ENCODE measurements at regions not wholly inside any gene's neighbourhood (a gene's known extent, or its start where the extent isn't known, plus 50 kb on each side); places are given as distances from the start of the nearest gene placed in this dataset.

DNA sequence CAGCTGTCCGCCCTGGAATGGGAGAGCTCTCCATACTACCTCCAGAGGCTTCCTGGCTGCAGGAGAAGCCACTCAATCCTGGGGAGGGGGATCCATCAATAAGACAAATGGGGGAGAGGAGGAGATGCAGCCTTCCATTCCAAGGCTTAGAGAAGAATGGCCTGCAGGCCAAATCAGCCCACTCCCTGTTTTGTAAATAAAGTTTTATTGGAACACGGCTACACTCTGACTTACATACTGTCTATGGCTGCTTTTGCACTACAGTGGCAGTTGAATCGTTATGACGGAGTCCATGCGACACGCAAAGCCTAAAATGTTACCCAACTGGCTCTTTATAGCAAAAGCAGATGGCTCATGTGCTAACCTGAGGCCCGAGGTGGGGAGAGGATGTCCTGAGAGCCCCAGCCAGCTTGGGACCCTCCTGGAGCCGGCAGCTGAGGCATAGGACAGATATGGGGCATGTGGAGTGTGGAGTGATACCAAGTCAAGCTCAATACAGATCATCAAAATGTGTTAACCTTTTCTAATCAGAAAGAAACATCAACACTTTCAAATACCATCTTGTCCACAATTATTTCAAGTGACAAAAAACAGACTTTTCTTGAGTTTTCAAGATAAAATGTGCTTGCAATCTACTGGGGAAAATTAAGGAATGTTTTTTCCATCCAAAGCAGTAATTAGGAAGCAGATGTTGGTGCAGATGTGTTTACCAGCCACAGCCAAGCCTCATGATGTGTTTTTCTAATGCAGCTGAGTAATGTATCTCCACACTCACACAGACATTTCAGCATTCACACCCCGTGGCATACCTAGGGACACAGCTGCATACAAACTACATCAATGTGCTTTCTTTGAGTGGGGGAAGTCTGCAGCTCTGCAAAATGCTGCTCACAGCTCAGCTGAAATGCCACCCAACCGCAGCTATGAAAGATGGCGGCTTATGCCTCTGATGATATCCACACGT, 181.6 kb downstream of the SHANK2 start:
- DNase-seq = no peak

DNA sequence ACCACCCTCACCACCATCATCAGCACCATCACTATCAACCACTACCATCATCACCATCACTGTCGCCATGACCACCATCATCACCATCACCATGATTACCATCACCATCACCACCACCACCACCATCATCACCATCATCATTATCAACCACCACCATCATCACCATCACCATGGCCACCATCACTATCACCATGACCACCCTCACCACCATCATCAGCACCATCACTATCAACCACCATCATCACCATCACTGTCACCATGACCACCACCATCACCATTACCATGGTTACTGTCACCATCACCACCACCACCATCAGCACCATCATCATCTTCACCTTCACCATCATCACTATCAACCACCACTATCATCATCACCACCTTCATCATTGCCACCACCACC, 183.4 kb downstream of the SHANK2 start:
- no peak for DNase-seq

DNA sequence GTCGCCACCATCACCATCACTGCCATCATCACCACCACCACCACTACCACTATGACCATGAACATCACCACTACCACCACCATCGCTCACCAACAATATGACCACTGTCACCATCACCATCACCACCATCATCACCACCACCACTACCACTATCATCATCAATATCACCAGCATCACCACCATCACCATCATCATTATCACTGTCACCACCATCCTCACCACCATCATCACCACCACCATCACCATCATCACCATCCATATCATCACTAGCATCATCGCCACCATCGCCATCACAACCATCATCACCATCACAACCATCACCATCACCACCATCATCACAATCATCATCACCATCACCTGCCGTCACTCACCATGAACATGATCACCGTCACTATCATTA, 184.6 kb downstream of the SHANK2 start:
- DNase-seq = no peak

DNA sequence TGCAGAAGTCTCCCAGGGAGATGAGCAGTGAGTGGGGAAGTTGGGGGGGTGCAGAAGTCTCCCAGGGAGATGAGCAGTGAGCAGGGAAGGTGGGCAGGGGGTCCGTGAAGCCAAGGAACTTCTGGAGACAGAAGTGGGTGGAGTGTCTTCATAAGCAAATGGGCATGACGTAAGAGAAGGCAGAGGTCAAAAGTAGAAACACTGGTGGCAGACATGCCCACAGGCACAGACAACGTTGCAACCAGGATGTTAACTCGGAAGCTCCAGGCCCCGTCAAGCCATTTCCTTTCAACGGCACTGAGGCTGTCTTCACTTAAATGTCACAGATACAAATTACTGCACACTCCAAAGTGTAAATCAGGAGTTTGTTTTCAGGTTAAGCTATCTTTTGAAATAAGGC, 186.1 kb downstream of the SHANK2 start:
- DNase-seq = no peak

DNA sequence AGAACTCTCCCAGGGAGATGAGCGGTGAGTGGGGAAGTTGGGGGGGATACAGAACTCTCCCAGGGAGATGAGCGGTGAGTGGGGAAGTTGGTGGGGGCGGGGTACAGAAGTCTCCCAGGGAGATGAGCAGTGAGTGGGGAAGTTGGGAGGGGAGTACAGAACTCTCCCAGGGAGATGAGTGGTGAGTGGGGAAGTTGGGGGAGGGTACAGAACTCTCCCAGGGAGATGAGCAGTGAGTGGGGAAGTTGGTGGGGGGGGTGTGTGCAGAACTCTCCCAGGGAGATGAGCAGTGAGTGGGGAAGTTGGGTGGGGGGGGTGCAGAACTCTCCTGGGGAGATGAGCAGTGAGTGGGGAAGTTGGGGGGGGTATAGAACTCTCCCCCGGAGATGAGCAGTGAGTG, 186.5 kb downstream of the SHANK2 start:
- DNase-seq = no peak

DNA sequence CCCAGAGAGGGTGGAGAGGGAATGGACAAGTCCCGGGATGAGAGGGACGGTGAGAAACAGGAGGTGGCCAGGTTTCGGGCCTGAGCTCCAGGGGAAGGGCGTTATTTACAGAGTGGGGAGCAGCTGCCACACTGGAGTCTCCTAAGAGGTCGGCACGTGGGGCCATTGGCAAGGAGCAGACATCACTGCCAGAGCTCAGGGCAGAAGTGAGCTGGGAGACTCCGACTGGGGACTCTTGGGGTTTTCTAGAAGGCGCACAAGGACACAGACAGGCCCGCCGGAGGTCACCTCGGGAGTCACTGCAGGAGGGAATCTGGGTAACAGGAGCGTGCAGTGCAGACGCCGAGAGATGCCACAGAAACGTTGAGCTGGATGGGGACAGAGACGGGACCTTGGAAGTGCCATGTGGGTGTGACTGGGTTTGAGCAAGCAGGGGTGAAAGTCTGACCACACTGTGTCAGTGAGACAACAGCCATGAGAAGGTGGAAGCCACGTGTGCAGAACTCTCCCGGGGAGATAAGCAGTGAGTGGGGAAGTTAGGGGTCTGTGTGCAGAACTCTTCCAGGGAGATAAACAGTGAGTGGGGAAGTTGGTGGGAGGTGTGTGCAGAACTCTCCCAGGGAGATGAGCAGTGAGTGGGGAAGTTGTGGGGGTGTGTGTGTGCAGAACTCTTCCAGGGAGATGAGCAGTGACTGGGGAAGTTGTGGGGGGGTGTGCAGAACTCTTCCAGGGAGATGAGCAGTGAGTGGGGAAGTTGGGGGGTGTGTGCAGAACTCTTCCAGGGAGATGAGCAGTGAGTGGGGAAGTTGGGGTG, 187.5 kb downstream of the SHANK2 start:
- no peak for DNase-seq

DNA sequence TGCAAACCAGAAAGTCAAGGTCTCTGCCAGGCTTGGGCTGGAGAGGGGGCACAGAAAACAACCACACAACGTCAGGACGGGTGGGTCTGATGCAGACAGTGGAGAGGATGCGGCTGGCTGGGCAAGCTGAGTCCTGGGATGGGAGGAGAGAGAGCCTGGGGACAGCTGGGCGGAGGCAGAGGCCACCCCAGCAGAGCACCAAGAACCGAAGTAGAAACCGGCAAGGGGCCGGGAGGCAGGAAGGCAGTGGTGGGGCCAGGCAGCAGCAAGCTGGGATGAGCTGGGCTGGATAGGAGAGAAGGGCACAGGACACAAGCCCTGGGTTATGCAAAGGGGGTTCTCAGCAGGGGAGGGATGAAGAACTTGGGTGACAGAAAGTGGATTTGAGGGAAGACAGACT, 188.2 kb downstream of the SHANK2 start:
- no peak for DNase-seq

DNA sequence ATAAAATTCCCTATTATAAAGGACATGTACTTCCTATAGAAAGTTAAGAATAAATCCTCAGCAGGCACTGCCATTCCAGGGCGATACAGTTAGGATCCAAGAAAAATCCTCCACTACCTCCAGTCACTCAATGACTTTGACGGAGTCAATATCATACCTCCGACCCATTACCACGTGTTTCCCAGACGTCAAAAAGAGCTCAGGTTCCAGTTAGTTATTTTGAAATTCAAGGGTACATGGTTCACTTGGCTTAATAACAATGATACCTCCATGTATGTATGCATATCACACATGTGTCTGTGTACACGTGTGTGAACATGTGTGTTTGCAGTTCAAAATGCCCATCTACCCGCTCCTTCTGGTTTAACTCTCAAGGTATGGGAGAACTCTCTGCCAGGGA, 189.2 kb downstream of the SHANK2 start:
- no peak for DNase-seq

DNA sequence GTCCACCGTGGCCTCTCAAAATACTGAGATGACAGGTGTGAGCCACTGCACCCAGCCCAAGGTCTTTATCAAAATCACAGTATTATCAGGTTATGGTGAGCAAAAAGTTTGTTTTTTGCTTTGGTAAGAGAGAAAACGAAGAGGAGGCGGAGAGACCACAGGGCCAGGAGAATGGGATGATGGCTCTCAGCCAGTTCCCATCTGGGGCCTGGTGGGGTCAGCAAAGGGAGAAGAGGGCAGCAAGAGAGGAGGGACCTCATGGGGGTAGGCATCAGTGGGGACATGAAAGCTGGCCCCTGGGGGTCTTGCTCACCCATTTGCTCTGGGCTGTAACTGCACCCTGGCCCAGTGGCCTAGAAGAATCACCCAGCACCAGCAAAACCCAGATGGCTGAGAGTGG, 190.2 kb downstream of the SHANK2 start:
- DNase-seq = no peak

DNA sequence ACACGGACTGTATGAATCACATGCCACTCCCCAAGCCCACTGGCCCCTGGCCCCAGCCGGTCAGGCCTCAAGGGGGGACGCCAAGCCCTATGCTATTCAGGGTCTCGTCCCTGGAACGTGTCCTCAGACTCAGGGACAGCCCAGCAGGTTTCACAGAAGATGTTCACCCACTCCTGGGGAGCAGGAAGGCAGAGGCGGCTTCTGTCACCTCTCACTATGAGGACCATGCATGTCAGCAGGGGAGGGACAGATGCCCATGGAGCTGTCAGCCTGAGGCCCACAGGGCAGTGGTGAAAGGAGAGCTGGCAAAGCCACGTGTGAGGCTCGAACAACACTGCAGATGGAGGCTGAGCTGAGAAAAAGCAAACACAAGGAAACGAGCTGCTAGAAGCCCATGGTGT, 192.0 kb downstream of the SHANK2 start:
- DNase-seq = no peak

DNA sequence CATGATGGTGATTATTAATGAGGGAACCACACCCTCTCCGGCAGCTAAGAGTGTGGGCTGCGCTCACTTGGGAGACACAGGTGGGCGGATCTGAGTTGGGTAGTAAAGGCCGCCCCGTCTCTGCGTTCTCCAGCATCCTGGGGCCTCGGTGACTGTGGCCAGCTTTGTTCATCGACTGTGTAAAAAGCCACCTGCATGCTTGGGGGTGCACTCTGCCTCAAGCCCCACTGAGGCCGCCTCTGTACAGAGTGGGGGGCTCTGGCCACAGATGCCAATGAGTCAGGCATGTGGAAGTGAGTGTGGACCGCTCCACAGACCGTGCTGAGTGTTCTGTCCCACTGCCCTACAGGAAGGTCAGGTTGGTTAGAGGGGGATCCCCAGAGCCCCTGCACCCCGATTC, 192.7 kb downstream of the SHANK2 start:
- no peak for DNase-seq

DNA sequence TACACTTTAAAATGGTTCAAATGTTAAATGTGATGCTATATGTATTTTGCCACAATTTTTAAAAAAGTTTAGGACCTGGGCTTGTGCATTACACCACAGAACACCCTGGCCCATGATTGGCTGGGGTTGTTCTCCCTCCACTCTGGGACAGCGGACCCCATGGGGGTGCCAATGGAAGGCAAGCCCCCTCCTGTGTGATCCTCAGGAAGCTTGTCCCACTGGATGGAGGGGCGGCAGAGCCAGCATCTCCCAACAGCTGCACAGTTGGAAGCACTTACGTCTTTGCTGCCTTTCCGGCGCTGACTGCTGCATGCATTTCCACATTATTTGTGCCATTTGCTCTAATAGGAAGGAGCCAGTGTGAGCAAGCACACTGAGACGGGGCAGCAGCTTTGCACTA, 196.5 kb downstream of the SHANK2 start:
- no peak for DNase-seq
